Spleen (tissue), 7 donors: ENCODE measurements at regions not wholly inside any gene's neighbourhood (a gene's known extent, or its start where the extent isn't known, plus 50 kb on each side); places are given as distances from the start of the nearest gene placed in this dataset.

ENCODE experiments used
- POLR2A ChIP-seq, 3 donors: fragments of 450-650 bp; IDR thresholded peaks; one replicate each; pipeline ENCODE4 v1.5.1; 2017; ENCODE audit warnings: antibody characterized with exemption in 3 of 3, mild to moderate bottlenecking in 1 of 3
- POLR2AphosphoS5 ChIP-seq, 3 donors: sonication (generic); formaldehyde crosslinking; IDR thresholded peaks; one replicate each; pipeline ENCODE4 v1.5.1; 2017; ENCODE audit warnings: antibody characterized with exemption in 3 of 3
- TF ChIP-seq, protein P1 (sequence below), 11 experiments: fragments of 200-600 bp in 7 of 11; fragments of 450-650 bp in 4 of 11; sonication (generic) in 4 of 11; IDR thresholded peaks in 8 of 11; conservative IDR thresholded peaks in 3 of 11; 1 replicate in 7 of 11; 2 replicates in 4 of 11; pipeline versions ENCODE4 v1.4.0 to v1.8.0; 2016 to 2021; ENCODE audit warnings: antibody characterized with exemption in 11 of 11, inconsistent platforms in 4 of 11, mild to moderate bottlenecking in 1 of 11
- donor health status: DM: no; HTN: no; CAD: no; lungs with moderate emphysema.
- donor health status: DM: no; HTN: no; CAD: no.
- donor health status: DM: no; HTN: no; CAD: no.

DNA sequence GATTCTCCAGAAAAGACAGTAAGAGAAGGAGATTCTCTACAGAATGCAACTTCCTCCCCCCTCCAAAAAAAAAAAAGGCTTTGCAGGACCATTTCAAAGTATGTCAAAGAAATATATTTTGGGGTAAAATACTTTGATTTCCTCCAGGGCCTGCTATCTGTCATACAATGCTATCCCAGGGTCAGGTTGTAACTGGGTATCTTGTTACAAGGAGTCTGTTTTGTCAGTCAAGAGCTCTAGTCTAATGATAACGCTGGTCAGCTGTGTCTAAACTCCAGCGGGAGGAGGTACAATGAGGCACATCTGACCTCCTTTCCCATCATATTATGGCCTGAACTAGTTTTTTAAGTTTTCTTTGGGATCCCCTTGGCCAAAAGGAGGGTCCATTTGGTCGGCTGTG, 408.4 kb upstream of the CDH5 start:
- TF ChIP-seq, protein P1, sequence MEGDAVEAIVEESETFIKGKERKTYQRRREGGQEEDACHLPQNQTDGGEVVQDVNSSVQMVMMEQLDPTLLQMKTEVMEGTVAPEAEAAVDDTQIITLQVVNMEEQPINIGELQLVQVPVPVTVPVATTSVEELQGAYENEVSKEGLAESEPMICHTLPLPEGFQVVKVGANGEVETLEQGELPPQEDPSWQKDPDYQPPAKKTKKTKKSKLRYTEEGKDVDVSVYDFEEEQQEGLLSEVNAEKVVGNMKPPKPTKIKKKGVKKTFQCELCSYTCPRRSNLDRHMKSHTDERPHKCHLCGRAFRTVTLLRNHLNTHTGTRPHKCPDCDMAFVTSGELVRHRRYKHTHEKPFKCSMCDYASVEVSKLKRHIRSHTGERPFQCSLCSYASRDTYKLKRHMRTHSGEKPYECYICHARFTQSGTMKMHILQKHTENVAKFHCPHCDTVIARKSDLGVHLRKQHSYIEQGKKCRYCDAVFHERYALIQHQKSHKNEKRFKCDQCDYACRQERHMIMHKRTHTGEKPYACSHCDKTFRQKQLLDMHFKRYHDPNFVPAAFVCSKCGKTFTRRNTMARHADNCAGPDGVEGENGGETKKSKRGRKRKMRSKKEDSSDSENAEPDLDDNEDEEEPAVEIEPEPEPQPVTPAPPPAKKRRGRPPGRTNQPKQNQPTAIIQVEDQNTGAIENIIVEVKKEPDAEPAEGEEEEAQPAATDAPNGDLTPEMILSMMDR (IDR thresholded peaks at IDR 0.05 in 8 of 11, conservative IDR thresholded peaks at IDR 0.05 in 3 of 11) = no peak
- TF ChIP-seq POLR2A (IDR thresholded peaks at IDR 0.05) (no peak), POLR2AphosphoS5 (IDR thresholded peaks at IDR 0.05) (no peak)
